ENCODE measurements at regions not wholly inside any gene's neighbourhood (a gene's known extent, or its start where the extent isn't known, plus 50 kb on each side); places are given as distances from the start of the nearest gene placed in this dataset.

DNA sequence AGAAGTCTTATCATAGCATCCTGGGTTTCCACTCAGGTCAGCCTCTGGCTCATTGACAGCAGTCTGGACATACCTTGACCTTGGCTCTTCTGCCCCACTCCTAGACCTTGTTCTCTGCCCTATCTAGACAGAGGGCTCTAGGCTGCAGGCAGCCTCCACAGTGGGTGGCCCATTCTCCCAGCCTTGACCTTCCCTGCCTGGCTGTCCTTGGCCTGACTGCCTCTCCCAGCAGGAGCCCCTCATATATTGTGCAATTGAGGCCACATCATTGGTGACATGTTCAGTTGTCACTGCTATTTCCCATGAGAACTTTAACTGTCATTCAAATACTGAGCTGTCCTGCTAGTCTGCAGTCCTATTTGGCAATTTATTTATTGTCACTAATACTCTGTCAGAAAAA, 503.4 kb downstream of the PLXNA4 start:
- peak; percentile 13 for DNase-seq

GRCh38 chr7:132072165-132072564, 504.1 kb downstream of the PLXNA4 start:
- DNase-seq, result no peak

GRCh38 chr7:132069306-132069705, 507.0 kb downstream of the PLXNA4 start:
- DNase-seq, result no peak

GRCh38 chr7:132066761-132067171, 509.5 kb downstream of the PLXNA4 start:
- peak; percentile 72 for DNase-seq

DNA sequence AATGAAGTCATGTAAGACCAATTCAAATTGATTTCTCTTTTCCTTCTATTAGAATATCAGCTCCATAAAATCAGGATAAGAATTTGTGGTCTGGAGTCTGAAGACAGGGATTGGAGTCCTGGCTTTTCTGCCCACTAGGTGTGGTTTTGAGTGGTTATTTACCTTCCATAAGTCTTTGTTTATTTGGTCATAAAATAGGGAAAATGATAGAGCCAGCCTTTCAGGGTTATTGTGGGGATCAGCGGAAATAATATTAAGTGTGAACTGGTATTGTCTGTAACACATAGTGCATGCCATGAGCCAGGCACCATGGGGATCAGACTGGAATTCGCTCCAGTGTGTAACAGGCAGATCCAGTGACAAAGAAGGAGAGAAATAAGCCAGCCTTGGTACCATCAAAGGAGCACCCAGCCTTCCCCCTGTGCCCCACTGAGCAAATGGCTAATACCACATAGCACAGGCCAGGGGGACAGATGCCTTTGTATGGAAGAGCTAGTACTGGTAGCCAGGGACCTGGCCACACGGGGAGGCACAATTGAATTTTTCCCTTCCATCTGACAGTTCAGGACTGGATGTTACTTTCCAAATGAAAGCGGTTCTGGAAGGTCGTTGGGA, 509.7 kb upstream of the PODXL start:
- peak; percentile 31 for DNase-seq

DNA sequence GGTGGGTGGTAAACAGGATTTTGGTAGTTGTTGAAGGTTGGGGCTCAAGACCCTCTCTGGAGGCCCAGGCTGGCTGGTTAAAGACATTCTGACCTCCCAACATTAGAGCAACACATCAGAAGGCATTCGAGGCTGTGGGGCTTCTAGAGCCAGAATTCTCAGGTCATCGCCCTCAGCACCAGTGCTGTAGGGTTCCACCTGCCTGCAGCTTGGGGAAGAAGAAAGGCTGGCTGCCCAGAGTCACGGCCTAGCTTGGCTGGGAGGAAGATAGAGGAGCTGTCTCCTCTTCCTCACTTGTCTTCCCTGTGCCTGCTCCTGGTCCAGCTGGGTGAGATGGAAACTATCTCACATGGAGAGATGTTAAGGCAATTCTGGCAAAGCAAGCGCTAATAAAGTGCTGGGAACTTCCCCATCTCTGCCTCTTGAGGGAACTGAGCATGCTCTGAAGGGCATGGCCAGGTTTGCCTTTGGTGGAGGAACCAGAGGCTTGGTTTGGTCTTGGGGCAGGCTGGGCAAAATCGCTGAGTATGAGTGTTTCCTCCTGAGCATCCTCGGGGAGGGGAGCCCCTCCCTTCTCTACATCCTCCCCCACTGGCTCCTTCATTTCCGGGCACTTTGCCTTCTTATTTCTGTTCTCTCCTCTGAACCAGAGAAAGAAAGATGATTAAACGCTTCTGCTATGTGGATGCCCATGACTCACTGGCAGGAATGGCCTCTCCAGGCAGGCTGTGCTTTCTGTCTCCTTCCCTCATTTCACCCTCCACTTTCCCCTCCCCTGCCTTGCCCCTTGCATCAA, 509.0 kb upstream of the PODXL start:
- DNase-seq, result peak; percentile 99

DNA sequence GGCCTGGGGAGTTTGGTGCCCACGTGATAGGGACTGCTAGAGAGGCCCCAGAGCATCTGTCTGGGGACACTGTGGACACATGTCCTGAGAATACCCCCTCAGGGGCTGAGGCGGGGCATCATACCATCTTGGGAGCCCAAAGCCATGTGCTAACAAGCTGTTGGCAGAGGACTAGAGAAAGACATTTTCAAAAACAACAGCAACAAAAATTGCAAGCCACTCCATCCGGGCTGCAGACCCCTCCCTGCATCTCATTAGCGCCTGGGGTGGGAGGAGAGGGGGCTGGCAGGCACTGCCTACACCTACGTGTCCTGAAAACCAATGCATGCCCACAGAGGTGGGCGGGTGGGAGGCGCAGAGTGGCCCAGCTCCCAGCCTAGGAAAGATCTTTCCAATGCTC, 507.4 kb upstream of the PODXL start:
- DNase-seq, result no peak

- peak; percentile 34 for DNase-seq
Measured at GRCh38 chr7:132061937-132062336, 505.5 kb upstream of the PODXL start.

DNA sequence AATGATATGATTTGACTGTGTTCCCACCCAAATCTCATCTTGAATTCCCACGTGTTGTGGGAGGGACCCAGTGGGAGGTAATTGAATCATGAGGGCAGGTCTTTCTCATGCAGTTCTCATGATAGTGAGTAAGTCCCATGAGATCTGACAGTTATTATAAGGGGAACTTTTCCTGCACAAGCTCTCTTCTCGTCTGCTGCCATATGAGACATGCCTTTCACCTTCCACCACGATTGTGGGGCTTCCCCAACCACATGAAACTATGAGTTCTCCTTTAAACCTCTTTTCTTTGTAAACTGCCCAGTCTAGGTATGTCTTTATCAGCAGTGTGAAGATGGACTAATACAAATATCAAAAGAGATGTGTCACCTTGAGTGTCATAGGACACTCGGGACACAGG, 502.7 kb upstream of the PODXL start:
- no peak for DNase-seq

DNA sequence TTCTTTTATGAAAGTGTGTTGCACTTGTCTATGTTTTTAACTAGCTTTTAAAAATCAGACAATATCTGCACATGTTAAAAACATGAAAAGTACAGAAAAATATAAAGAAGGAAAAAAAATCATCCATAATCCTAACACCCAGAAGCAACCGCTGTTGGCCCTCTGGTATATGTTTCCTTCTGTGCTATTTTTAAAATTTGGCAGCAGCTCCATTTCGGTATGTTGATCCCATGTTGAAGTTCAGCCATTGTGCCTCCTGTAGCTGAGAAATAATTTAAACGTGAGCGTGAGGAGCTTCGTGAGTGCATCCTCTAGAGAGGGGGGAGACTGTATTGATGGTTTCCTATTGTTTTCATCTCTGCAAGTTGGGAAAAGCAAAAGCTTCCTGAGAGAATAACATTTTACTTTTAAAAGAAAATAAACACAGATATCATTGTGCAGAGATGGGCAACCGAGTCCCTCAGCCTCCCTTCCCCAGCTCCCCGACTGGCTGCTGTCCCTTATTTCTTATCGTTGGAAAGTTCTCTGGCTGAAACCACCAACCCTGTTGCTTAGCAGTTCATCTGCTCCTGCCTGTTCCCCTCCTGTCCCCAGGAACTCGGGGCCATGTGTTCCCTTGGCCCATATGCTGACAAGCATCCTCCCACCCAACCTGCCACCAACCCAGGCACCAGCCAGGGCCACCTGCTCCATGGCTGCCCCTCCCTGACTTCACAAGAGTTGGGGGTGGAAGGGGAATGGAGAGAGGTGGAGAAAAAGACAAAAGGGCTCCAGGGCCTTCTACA, 499.1 kb upstream of the PODXL start:
- DNase-seq, result no peak

- no peak for DNase-seq
Measured at GRCh38 chr7:132053871-132054270, 497.4 kb upstream of the PODXL start.

GRCh38 chr7:132051311-132051710, 494.9 kb upstream of the PODXL start:
- no peak for DNase-seq

DNA sequence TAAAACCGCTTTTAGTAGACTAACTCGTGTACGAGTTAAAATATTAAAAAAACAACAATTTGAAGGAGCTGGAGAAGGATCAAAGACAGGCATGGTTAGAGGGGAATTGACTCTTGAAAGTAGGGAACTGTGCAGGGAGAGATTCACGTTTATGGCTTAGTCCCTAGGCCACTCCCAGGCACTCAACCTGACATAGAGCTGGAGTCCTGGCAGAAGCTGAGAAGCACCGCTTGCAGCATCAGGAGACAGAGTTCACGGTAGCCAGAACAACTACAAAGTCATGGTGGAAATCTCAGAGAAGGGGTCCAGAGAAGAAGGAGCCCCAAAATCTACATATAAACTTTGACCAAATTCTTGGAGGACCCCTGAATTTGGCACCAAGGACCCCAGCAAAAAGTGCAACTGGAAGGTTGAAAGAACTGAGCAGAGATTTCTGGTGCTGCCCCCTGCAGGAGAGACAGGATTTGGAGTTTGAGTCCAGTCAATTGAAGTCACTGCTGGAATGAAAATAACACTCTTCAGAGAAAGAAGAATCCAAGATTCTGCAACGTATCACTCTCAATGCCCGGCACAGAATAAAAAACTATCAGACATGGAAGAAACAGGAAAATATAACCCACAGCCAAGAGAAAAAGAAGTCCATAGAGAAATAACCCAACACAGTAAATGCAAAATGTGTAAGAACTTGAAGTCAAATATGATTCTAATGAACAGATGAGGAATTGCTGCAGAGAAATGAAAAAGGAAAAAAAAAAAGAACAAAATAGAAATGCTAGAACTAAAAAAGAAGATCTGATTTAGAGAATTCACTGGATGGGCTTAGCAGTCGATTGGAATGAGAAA, 493.3 kb upstream of the PODXL start:
- DNase-seq, result peak; percentile 27

GRCh38 chr7:132045481-132045980, 489.1 kb upstream of the PODXL start:
- no peak for DNase-seq

DNA sequence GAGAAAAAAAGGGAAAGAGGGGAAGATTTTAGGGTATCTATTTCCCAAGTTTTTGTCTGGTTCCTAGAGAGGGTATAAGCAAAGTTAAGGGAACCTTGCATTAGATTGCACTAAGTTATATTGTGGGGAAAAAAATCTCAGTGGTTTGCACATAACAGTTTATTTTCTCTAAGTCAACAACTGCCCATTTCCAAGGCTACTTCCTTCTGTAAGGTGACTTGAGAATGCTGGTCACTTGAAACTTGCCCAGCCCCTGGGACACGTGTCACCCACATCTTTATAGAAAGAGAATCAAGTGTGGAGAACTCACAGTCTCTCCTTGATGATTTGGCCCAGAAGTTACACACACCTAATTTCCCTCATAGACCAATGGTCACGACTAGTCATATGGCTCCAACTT, 488.6 kb upstream of the PODXL start:
- DNase-seq, result no peak

GRCh38 chr7:132044247-132044646, 487.8 kb upstream of the PODXL start:
- DNase-seq, result no peak

DNA sequence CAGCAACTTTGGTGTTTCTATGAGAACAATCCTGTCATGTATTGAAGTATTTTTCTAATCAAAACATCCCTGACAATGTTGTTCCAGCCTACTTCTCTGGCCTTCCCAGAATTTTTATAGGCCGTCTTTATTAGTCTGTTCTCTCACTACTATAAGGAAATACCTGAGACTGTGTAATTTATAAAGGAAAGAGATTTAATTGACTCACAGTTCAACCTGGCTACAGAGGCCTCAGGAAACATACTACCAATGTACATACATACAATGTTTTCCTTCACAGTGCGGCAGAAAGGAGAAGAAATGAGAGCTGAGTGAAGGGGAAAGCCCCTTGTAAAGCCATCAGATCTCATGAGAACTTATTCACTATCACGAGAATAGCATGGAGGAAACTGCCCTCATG, 484.7 kb upstream of the PODXL start:
- DNase-seq, result no peak

DNA sequence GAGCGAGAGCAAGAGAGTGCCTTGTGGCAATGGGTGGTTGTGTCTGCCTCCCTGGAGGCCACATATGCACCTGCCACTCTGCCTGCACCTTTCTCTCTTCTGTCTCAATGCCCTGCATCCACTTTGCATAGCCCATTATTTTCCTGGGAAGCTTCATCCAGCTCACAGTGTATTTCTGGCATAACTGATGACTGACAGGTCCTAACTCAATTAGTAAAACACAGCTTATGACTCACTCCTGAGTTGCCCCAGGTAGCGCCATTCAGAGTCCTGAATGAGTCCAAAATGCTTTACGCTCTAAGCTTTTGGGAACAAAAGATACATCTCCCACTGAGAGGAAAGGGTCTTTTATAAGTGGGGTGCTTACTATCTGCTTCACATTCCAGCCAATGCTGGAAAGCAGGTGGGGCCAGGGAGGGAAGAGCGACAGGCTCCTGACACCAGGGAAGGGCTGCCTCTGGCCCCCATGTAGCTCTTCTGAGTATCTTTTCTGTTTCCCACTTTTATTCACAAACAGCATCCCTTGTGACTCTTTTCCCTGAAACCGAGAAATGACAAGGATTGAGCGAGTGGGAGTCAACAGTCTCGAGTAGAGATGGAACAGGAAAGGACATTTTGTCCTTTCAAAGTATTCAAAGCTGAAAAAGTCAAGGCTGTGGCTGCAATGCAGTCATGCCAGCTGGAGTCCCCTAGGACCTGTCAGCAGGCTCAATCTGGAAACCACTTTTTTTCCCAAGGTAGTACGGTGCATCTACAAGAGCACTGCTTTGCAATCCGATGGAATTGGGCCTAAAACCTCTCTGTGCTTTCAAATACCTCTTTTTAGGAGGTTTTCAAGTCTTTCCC, 479.3 kb upstream of the PODXL start:
- DNase-seq, result no peak

- no peak for DNase-seq
Measured at GRCh38 chr7:132034748-132035416, 478.5 kb upstream of the PODXL start.

GRCh38 chr7:132030883-132031282, 474.5 kb upstream of the PODXL start:
- no peak for DNase-seq

- DNase-seq, result no peak
Measured at GRCh38 chr7:132030086-132030568, 473.7 kb upstream of the PODXL start.
